KMS-11 (cell line): ENCODE measurements at regions not wholly inside any gene's neighbourhood (a gene's known extent, or its start where the extent isn't known, plus 50 kb on each side); places are given as distances from the start of the nearest gene placed in this dataset.

Experiments used
- H2AFZ ChIP-seq: fragments of 200-600 bp; sonication (generic); 2 replicates; pipeline ENCODE4 v1.6.1; 2016; ENCODE audit warnings: antibody characterized with exemption, mixed run types, low read depth
- H3K27ac ChIP-seq: fragments of 200-600 bp; sonication (generic); 2 replicates; pipeline ENCODE4 v1.6.1; 2016; ENCODE audit warnings: mild to moderate bottlenecking, mixed run types
- H3K27me3 ChIP-seq: fragments of 200-600 bp; sonication (generic); 2 replicates; pipeline ENCODE4 v1.6.1; 2017; ENCODE audit warnings: mild to moderate bottlenecking, low read depth, mixed run types, moderate library complexity; ENCODE audit not compliant: insufficient read depth
- H3K36me3 ChIP-seq: fragments of 200-600 bp; sonication (generic); 2 replicates; pipeline ENCODE4 v1.6.1; 2017; ENCODE audit warnings: mild to moderate bottlenecking, mixed run types; ENCODE audit not compliant: insufficient read depth
- H3K4me1 ChIP-seq: fragments of 200-600 bp; sonication (generic); 2 replicates; pipeline ENCODE4 v1.6.1; 2016; ENCODE audit warnings: mild to moderate bottlenecking, low read depth, mixed run types; ENCODE audit not compliant: poor library complexity, severe bottlenecking
- H3K4me2 ChIP-seq: fragments of 200-600 bp; sonication (generic); 2 replicates; pipeline ENCODE4 v1.7.0; 2016; ENCODE audit warnings: mild to moderate bottlenecking, mixed run types
- H3K4me3 ChIP-seq: fragments of 200-600 bp; sonication (generic); IDR thresholded peaks from 2 replicates; pipeline ENCODE4 v1.6.1; 2017; ENCODE audit warnings: low read depth, low read length, mixed read lengths; ENCODE audit not compliant: insufficient read depth
- H3K79me2 ChIP-seq: fragments of 200-600 bp; sonication (generic); 2 replicates; pipeline ENCODE4 v1.6.1; 2016; ENCODE audit warnings: low read depth, mixed run types; ENCODE audit not compliant: insufficient read depth
- H3K9ac ChIP-seq: fragments of 200-600 bp; sonication (generic); 2 replicates; pipeline ENCODE4 v1.6.1; 2016; ENCODE audit warnings: mild to moderate bottlenecking, mixed run types
- H4K20me1 ChIP-seq: fragments of 200-600 bp; sonication (generic); 2 replicates; pipeline ENCODE4 v1.6.1; 2016; ENCODE audit warnings: mild to moderate bottlenecking, mixed run types; ENCODE audit not compliant: insufficient read depth
- CTCF ChIP-seq: fragments of 200-600 bp; sonication (generic); conservative IDR thresholded peaks from 2 replicates; pipeline ENCODE4 v1.6.1; 2017; ENCODE audit warnings: low read depth, mild to moderate bottlenecking, antibody characterized with exemption, low read length, moderate library complexity, mixed read lengths

GRCh38 chr1:5423109-5423508, 569.1 kb downstream of the NPHP4 start:
- Histone ChIP-seq H2AFZ (no peak overlapping the region), H3K4me2 (no peak overlapping the region), H3K36me3 (no peaks in the 10 kb centered on the region), H3K79me2 (no peaks in the 10 kb centered on the region), H3K4me3 (no peak overlapping the region), H3K27ac (no peak overlapping the region), H3K9ac (no peak overlapping the region), H3K27me3 (peaks cover 45% of the 10 kb centered on the region), H4K20me1 (no peaks in the 10 kb centered on the region), H3K4me1 (no peaks in the 10 kb centered on the region)
- no peak for TF ChIP-seq CTCF

GRCh38 chr1:5419501-5419900, 572.7 kb downstream of the NPHP4 start:
- no peak overlapping the region for H3K4me3 ChIP-seq
- H3K4me1 ChIP-seq, result no peaks in the 10 kb centered on the region
- H3K27me3 ChIP-seq, result peaks cover 21% of the 10 kb centered on the region; the same call in 1 of the 2 replicates
- H2AFZ ChIP-seq, result no peak overlapping the region
- H3K4me2 ChIP-seq, result no peak overlapping the region
- no peaks in the 10 kb centered on the region for H3K36me3 ChIP-seq
- no peaks in the 10 kb centered on the region for H4K20me1 ChIP-seq
- H3K79me2 ChIP-seq, result no peaks in the 10 kb centered on the region
- TF ChIP-seq CTCF, result no peak
- no peak overlapping the region for H3K9ac ChIP-seq
- H3K27ac ChIP-seq, result no peak overlapping the region

GRCh38 chr1:5416518-5416917, 575.7 kb downstream of the NPHP4 start:
- no peak for TF ChIP-seq CTCF
- no peaks in the 10 kb centered on the region for H3K4me1 ChIP-seq
- no peak overlapping the region for H2AFZ ChIP-seq
- H3K9ac ChIP-seq, result no peak overlapping the region
- no peak overlapping the region for H3K4me2 ChIP-seq
- no peaks in the 10 kb centered on the region for H3K36me3 ChIP-seq
- no peak overlapping the region for H3K27ac ChIP-seq
- H4K20me1 ChIP-seq, result no peaks in the 10 kb centered on the region
- no peak overlapping the region for H3K4me3 ChIP-seq
- no peaks in the 10 kb centered on the region for H3K79me2 ChIP-seq
- H3K27me3 ChIP-seq, result peaks cover 8% of the 10 kb centered on the region; the same call in 1 of the 2 replicates

- Histone ChIP-seq H3K4me2 (no peak overlapping the region), H3K4me3 (no peak overlapping the region), H3K36me3 (no peaks in the 10 kb centered on the region), H3K9ac (no peak overlapping the region), H2AFZ (no peak overlapping the region), H3K27me3 (peaks cover 5% of the 10 kb centered on the region; the same call in 1 of the 2 replicates), H3K4me1 (no peaks in the 10 kb centered on the region), H3K79me2 (no peaks in the 10 kb centered on the region), H4K20me1 (no peaks in the 10 kb centered on the region), H3K27ac (no peak overlapping the region)
- TF ChIP-seq CTCF, result no peak
Measured at GRCh38 chr1:5415606-5416005, 576.6 kb downstream of the NPHP4 start.
